ENCODE measurements at regions not wholly inside any gene's neighbourhood (a gene's known extent, or its start where the extent isn't known, plus 50 kb on each side); places are given as distances from the start of the nearest gene placed in this dataset.

- no peak overlapping the region for H3K27ac Mint-ChIP-seq
- no peaks in the 10 kb centered on the region for H3K36me3 Mint-ChIP-seq (ENCODE audit: low read depth)
- CTCF ChIA-PET, result no interaction called here
- no peaks in the 10 kb centered on the region for H3K4me1 Mint-ChIP-seq
- H3K4me3 Mint-ChIP-seq, result no peak overlapping the region
- intact Hi-C loops (cut with micrococcal nuclease), result no loop called here
- no peak for TF ChIP-seq CTCF (IDR thresholded peaks at IDR 0.05)
- POLR2A ChIA-PET, result no interaction called here
- no peak for DNase-seq
- peaks cover 37% of the 10 kb centered on the region for H3K27me3 Mint-ChIP-seq
- no peak for ATAC-seq (ENCODE audit: low read depth)
- H3K9me3 Mint-ChIP-seq, result no peaks in the 10 kb centered on the region
Measured at GRCh38 chr2:120867290-120868241, 131.9 kb downstream of the GLI2 start.

- H3K36me3 Mint-ChIP-seq (ENCODE audit: low read depth), result no peaks in the 10 kb centered on the region
- DNase-seq, result no peak
- CTCF ChIA-PET, result no interaction called here
- no peak overlapping the region for H3K27ac Mint-ChIP-seq
- no peaks in the 10 kb centered on the region for H3K9me3 Mint-ChIP-seq
- H3K27me3 Mint-ChIP-seq, result peaks cover 37% of the 10 kb centered on the region
- intact Hi-C loops (cut with micrococcal nuclease), result no loop called here
- POLR2A ChIA-PET, result no interaction called here
- ATAC-seq (ENCODE audit: low read depth), result no peak
- TF ChIP-seq CTCF (IDR thresholded peaks at IDR 0.05), result no peak
- no peak overlapping the region for H3K4me3 Mint-ChIP-seq
- no peaks in the 10 kb centered on the region for H3K4me1 Mint-ChIP-seq
Measured at GRCh38 chr2:120868366-120868765, 132.7 kb downstream of the GLI2 start.

- no peak for DNase-seq
- CTCF ChIA-PET, result no interaction called here
- intact Hi-C loops (cut with micrococcal nuclease), result no loop called here
- Mint-ChIP-seq H3K4me3 (no peak overlapping the region), H3K9me3 (no peaks in the 10 kb centered on the region), H3K4me1 (no peaks in the 10 kb centered on the region), H3K27ac (no peak overlapping the region), H3K27me3 (peaks cover 37% of the 10 kb centered on the region), H3K36me3 (ENCODE audit: low read depth) (no peaks in the 10 kb centered on the region)
- ATAC-seq (ENCODE audit: low read depth), result no peak
- POLR2A ChIA-PET, result no interaction called here
- TF ChIP-seq CTCF (IDR thresholded peaks at IDR 0.05), result no peak
Measured at GRCh38 chr2:120869036-120869729, 133.5 kb downstream of the GLI2 start.

- H3K27me3 Mint-ChIP-seq, result peaks cover 37% of the 10 kb centered on the region
- ATAC-seq (ENCODE audit: low read depth) (no peak), DNase-seq (no peak)
- ChIA-PET CTCF (no interaction called here), POLR2A (no interaction called here)
- H3K4me1 Mint-ChIP-seq, result no peaks in the 10 kb centered on the region
- H3K4me3 Mint-ChIP-seq, result no peak overlapping the region
- no peak overlapping the region for H3K27ac Mint-ChIP-seq
- intact Hi-C loops (cut with micrococcal nuclease), result no loop called here
- no peak for TF ChIP-seq CTCF (IDR thresholded peaks at IDR 0.05)
- H3K9me3 Mint-ChIP-seq, result no peaks in the 10 kb centered on the region
- no peaks in the 10 kb centered on the region for H3K36me3 Mint-ChIP-seq (ENCODE audit: low read depth)
Measured at GRCh38 chr2:120869730-120870466, 134.2 kb downstream of the GLI2 start.

- ATAC-seq (ENCODE audit: low read depth), result no peak
- intact Hi-C loops (cut with micrococcal nuclease), result no loop called here
- no peak for DNase-seq
- peaks cover 37% of the 10 kb centered on the region for H3K27me3 Mint-ChIP-seq
- ChIA-PET CTCF (no interaction called here), POLR2A (no interaction called here)
- no peak overlapping the region for H3K27ac Mint-ChIP-seq
- H3K4me3 Mint-ChIP-seq, result no peak overlapping the region
- no peaks in the 10 kb centered on the region for H3K9me3 Mint-ChIP-seq
- H3K36me3 Mint-ChIP-seq (ENCODE audit: low read depth), result no peaks in the 10 kb centered on the region
- no peak for TF ChIP-seq CTCF (IDR thresholded peaks at IDR 0.05)
- H3K4me1 Mint-ChIP-seq, result no peaks in the 10 kb centered on the region
Measured at GRCh38 chr2:120870467-120870788, 134.8 kb downstream of the GLI2 start.
